A549 (cell line): ENCODE measurements at regions not wholly inside any gene's neighbourhood (a gene's known extent, or its start where the extent isn't known, plus 50 kb on each side); places are given as distances from the start of the nearest gene placed in this dataset.

ENCODE experiments used
- ATAC-seq, 2 experiments: fragments of 200-7000 bp in 1 of 2; fragments of >200 bp in 1 of 2; cut with Nextera tagmentation in 1 of 2; cut with Tn5 transposase in 1 of 2; 3 replicates each; pipeline versions ENCODE4 v1.8.0 to v1.9.1; 2018 to 2020; ENCODE audit warnings: mild to moderate bottlenecking in 1 of 2, moderate library complexity in 1 of 2
- CTCF ChIA-PET: fragments of 300-600 bp; sonication (Branson Sonifier 250); formaldehyde crosslinking; extraction: SDS; loops from one replicate; lab custom pipeline; 2021; ENCODE audit warnings: antibody characterized with exemption, inconsistent platforms; lab: Yijun Ruan, JAX
- POLR2A ChIA-PET: fragments of 350-600 bp; formaldehyde crosslinking; extraction: SDS; loops from one replicate; lab custom pipeline; 2021; ENCODE audit warnings: antibody characterized with exemption, inconsistent platforms; lab: Yijun Ruan, JAX
- DNase-seq, 2 experiments: peaks; one replicate each; pipeline versions ENCODE4 v3.0.0 to v3.0.0-alpha.2; 2011 to 2016; ENCODE audit warnings: low read depth in 1 of 2, low spot score in 1 of 2
- FAIRE-seq: peaks from 2 replicates; lab custom pipeline; 2011; peaks lifted over from hg19 to GRCh38; lab: Jason Lieb, UNC
- H3K27ac ChIP-seq, 2 experiments: fragments of >200 bp; sonication (Bioruptor Twin); formaldehyde crosslinking; 3 replicates each; pipeline ENCODE4 v1.5.1; 2016 to 2017
- H3K4me1 ChIP-seq: fragments of >200 bp; sonication (Bioruptor Twin); formaldehyde crosslinking; 3 replicates; pipeline ENCODE4 v1.6.1; 2016
- H3K4me2 ChIP-seq: fragments of >200 bp; sonication (Bioruptor Twin); formaldehyde crosslinking; 3 replicates; pipeline ENCODE4 v1.6.1; 2016
- H3K4me3 ChIP-seq: fragments of >200 bp; sonication (Bioruptor Twin); formaldehyde crosslinking; 3 replicates; pipeline ENCODE4 v1.5.1; 2016
- H3K9me3 ChIP-seq: fragments of >200 bp; sonication (Bioruptor Twin); formaldehyde crosslinking; 3 replicates; pipeline ENCODE4 v1.6.1; 2016
- CBX8 ChIP-seq: fragments of 200-600 bp; sonication (generic); IDR thresholded peaks from 2 replicates; pipeline ENCODE4 v1.6.1; 2016
- EHMT2 ChIP-seq: fragments of 200-600 bp; sonication (generic); IDR thresholded peaks from 2 replicates; pipeline ENCODE4 v1.6.1; 2016; ENCODE audit warnings: antibody characterized with exemption, low read depth, mild to moderate bottlenecking, moderate library complexity
- ESRRA ChIP-seq: fragments of 150-350 bp; IDR thresholded peaks from 2 replicates; pipeline ENCODE4 v1.6.1; 2014; ENCODE audit warnings: mild to moderate bottlenecking, low read length, borderline replicate concordance
- HDAC2 ChIP-seq: fragments of 200-600 bp; sonication (generic); IDR thresholded peaks from 2 replicates; pipeline ENCODE4 v1.6.1; 2016
- HOXB13 ChIP-seq: fragments of 250-450 bp; sonication (Bioruptor Pico); IDR thresholded peaks from 2 replicates; pipeline ENCODE4 v1.5.0; 2020; ENCODE audit warnings: low read depth, mild to moderate bottlenecking, moderate library complexity
- HOXB5 ChIP-seq: fragments of 250-450 bp; sonication (Bioruptor Pico); IDR thresholded peaks from 2 replicates; pipeline ENCODE4 v1.5.0; 2020; ENCODE audit warnings: mild to moderate bottlenecking, moderate library complexity
- MAFK ChIP-seq: fragments of 450-650 bp; IDR thresholded peaks from 2 replicates; pipeline ENCODE4 v1.6.1; 2014; ENCODE audit not compliant: partially characterized antibody
- NR3C1 ChIP-seq: fragments of >200 bp; sonication (Bioruptor Twin); formaldehyde crosslinking; IDR thresholded peaks from 3 replicates; pipeline ENCODE4 v1.6.1; 2017
- POLR2AphosphoS2 ChIP-seq: conservative IDR thresholded peaks from 2 replicates; pipeline ENCODE4 v1.6.1; 2012; ENCODE audit warnings: low read length, improper control_type of control experiment, inconsistent platforms
- RAD21 ChIP-seq, 2 experiments: fragments of >200 bp in 1 of 2; sonication (Bioruptor Twin) in 1 of 2; formaldehyde crosslinking in 1 of 2; IDR thresholded peaks in 1 of 2; conservative IDR thresholded peaks in 1 of 2; 2 replicates in 1 of 2; 3 replicates in 1 of 2; pipeline ENCODE4 v1.6.1; 2012 to 2018; ENCODE audit warnings: inconsistent platforms in 1 of 2
- SMC3 ChIP-seq: fragments of >200 bp; sonication (Bioruptor Twin); formaldehyde crosslinking; IDR thresholded peaks from 3 replicates; pipeline ENCODE4 v1.6.1; 2018; ENCODE audit warnings: inconsistent platforms
- SREBF2 ChIP-seq: fragments of 450-650 bp; IDR thresholded peaks from 2 replicates; pipeline ENCODE4 v1.6.1; 2014; ENCODE audit warnings: mild to moderate bottlenecking, moderate library complexity
- WGBS: methylation state at CpG from one replicate; pipeline ENCODE4 v1.1.6; 2017; ENCODE audit errors: missing lambda C conversion rate; 5-methylcytosine and 5-hydroxymethylcytosine counted together
- TF ChIP-seq, protein P1 (sequence below): fragments of >200 bp; sonication (Bioruptor Twin); formaldehyde crosslinking; IDR thresholded peaks from 3 replicates; pipeline ENCODE4 v1.5.1; 2016
- TF ChIP-seq, protein P2 (sequence below): fragments of 250-450 bp; sonication (Bioruptor Pico); IDR thresholded peaks from 2 replicates; pipeline ENCODE4 v1.5.0; 2021; ENCODE audit warnings: mild to moderate bottlenecking, moderate library complexity, borderline replicate concordance
- TF ChIP-seq, protein P3 (sequence below): fragments of 150-350 bp; IDR thresholded peaks from 2 replicates; pipeline ENCODE4 v1.6.1; 2014; ENCODE audit warnings: low read depth, mild to moderate bottlenecking, low read length
- TF ChIP-seq, protein P4 (sequence below): fragments of >200 bp; sonication (Bioruptor Twin); formaldehyde crosslinking; IDR thresholded peaks from 3 replicates; pipeline ENCODE4 v1.6.1; 2016

DNA sequence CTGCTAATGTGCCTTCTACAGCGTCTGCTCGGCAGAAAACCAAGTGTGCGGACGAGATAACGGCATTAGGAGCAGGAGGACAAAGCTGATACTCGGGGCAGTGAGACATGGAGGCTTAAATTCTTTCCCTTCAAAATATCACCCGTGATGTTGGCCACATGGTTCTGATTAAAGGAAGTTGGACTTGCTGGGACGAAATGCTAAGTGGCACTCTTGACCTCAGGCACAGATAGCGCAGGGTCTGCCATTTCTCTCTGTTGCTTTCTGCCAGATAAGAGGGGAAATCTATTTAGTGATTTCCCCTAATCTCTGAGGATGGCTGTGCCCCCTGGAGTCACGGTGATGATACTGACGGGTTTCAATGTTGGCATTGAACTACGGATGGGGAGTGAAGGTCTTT lies 509.6 kb upstream of the EEF2KMT start (continued):
- no peak for TF ChIP-seq RAD21 (conservative IDR thresholded peaks at IDR 0.05 in 1 of 2, IDR thresholded peaks at IDR 0.05 in 1 of 2)

DNA sequence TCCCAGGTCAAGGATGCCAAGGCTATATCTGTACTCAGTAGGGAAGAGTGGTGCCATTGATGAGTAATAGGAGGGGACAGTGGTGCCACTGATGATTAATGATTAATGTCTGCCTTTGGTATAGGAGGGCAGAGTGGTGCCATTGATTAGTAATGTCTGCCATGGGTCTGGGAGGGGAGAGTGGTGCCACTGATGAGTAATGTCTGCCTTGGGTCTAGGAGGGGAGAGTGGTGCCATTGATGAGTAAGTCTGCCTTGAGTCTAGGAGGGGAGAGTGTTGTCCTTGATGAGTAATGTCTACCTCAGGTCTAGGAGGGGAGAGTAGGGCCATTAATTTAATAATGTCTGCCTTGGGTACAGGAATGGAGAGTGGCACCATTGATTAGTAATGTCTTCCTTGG lies 507.8 kb upstream of the EEF2KMT start:
- POLR2A ChIA-PET: no interaction called here

DNA sequence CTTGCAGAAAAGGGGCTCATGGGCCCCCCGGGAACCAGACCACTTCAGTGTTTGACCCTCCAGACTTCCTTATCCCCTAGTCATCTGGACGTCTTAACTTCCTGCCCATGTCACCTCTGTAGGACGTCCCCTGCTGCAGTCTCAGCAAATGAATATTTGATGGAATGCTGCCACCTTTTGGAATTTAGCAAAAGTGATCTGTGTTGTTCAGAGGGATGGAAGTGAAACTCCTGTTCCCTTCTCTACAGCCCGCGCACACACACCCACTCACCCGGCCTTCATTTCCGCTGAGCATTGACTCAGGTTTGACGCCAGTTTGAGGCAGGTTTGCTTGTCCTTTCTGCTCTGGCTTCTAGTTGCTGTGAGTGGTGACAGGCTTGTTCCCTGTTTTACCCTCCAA lies 507.2 kb upstream of the EEF2KMT start:
- Histone ChIP-seq H3K4me2 (no peak overlapping the region), H3K9me3 (no peaks in the 10 kb centered on the region; the same call in 2 of the 3 replicates), H3K4me1 (no peaks in the 10 kb centered on the region), H3K4me3 (no peak overlapping the region), H3K27ac (no peak overlapping the region)
- FAIRE-seq (no peak), ATAC-seq (peak; percentile 79 to 86), DNase-seq (peak; percentile 18 to 53)
- POLR2A ChIA-PET: no interaction called here
- 32% methylated on average over 8 of the region's 8 CpGs for WGBS
- TF ChIP-seq MAFK (no peak), RAD21 (conservative IDR thresholded peaks at IDR 0.05 in 1 of 2, IDR thresholded peaks at IDR 0.05 in 1 of 2) (peak; percentile 47 to 58; a peak in 4 of 5 replicates)
- TF ChIP-seq, protein P1, sequence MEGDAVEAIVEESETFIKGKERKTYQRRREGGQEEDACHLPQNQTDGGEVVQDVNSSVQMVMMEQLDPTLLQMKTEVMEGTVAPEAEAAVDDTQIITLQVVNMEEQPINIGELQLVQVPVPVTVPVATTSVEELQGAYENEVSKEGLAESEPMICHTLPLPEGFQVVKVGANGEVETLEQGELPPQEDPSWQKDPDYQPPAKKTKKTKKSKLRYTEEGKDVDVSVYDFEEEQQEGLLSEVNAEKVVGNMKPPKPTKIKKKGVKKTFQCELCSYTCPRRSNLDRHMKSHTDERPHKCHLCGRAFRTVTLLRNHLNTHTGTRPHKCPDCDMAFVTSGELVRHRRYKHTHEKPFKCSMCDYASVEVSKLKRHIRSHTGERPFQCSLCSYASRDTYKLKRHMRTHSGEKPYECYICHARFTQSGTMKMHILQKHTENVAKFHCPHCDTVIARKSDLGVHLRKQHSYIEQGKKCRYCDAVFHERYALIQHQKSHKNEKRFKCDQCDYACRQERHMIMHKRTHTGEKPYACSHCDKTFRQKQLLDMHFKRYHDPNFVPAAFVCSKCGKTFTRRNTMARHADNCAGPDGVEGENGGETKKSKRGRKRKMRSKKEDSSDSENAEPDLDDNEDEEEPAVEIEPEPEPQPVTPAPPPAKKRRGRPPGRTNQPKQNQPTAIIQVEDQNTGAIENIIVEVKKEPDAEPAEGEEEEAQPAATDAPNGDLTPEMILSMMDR: peak; percentile 23; the same call in 1 of the 3 replicates
- CTCF ChIA-PET: no interaction called here

More for the DNA sequence above, 507.8 kb upstream of the EEF2KMT start:
- Histone ChIP-seq H3K27ac (no peak overlapping the region), H3K4me1 (no peaks in the 10 kb centered on the region), H3K4me3 (no peak overlapping the region), H3K4me2 (no peak overlapping the region), H3K9me3 (no peaks in the 10 kb centered on the region; the same call in 2 of the 3 replicates)
- TF ChIP-seq, protein P2, sequence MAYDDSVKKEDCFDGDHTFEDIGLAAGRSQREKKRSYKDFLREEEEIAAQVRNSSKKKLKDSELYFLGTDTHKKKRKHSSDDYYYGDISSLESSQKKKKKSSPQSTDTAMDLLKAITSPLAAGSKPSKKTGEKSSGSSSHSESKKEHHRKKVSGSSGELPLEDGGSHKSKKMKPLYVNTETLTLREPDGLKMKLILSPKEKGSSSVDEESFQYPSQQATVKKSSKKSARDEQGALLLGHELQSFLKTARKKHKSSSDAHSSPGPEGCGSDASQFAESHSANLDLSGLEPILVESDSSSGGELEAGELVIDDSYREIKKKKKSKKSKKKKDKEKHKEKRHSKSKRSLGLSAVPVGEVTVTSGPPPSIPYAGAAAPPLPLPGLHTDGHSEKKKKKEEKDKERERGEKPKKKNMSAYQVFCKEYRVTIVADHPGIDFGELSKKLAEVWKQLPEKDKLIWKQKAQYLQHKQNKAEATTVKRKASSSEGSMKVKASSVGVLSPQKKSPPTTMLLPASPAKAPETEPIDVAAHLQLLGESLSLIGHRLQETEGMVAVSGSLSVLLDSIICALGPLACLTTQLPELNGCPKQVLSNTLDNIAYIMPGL (CRISPR knock-in tag): no peak
- no peak for TF ChIP-seq NR3C1
- TF ChIP-seq SREBF2: no peak
- TF ChIP-seq SMC3: no peak
- no peak for TF ChIP-seq HDAC2
- no peak for TF ChIP-seq HOXB5 (CRISPR knock-in tag)
- TF ChIP-seq, protein P3, sequence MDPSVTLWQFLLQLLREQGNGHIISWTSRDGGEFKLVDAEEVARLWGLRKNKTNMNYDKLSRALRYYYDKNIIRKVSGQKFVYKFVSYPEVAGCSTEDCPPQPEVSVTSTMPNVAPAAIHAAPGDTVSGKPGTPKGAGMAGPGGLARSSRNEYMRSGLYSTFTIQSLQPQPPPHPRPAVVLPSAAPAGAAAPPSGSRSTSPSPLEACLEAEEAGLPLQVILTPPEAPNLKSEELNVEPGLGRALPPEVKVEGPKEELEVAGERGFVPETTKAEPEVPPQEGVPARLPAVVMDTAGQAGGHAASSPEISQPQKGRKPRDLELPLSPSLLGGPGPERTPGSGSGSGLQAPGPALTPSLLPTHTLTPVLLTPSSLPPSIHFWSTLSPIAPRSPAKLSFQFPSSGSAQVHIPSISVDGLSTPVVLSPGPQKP: no peak
- no peak for TF ChIP-seq POLR2AphosphoS2
- no peak for TF ChIP-seq HOXB13 (CRISPR knock-in tag)
- no peak for TF ChIP-seq ESRRA
- TF ChIP-seq, protein P4, sequence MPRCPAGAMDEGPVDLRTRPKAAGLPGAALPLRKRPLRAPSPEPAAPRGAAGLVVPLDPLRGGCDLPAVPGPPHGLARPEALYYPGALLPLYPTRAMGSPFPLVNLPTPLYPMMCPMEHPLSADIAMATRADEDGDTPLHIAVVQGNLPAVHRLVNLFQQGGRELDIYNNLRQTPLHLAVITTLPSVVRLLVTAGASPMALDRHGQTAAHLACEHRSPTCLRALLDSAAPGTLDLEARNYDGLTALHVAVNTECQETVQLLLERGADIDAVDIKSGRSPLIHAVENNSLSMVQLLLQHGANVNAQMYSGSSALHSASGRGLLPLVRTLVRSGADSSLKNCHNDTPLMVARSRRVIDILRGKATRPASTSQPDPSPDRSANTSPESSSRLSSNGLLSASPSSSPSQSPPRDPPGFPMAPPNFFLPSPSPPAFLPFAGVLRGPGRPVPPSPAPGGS: no peak
- CTCF ChIA-PET: interaction anchor here (0.8 kb wide), 1 partner anchor 471 kb away, joined by 3 read pairs; no protein-coding TSS in a partner anchor
- FAIRE-seq: no peak
- DNase-seq: no peak
- ATAC-seq: no peak

DNA sequence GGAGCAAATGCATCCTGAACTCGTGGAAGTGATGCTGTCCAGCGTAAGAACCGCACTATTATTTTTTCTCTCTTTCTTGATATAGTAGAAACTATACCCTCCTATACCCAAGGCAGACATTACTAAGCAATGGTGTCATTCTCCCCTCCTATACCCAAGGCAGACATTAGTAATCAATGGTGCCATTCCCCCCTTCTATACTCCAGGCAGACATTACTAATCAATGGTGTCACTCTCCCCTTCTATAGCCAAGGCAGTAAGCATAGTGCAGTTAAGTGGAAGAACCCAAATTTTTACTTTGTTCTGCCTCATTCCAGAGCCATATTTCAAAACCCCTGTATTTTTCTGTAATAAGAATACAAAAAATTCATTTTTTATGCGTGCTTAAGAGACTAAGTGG lies 506.2 kb upstream of the EEF2KMT start:
- no peak for DNase-seq
- ChIA-PET CTCF (no interaction called here), POLR2A (no interaction called here)
- no peak for FAIRE-seq
- H3K27ac ChIP-seq: no peak overlapping the region
- no peak overlapping the region for H3K4me2 ChIP-seq
- no peak overlapping the region for H3K4me3 ChIP-seq
- no peak for ATAC-seq
- TF ChIP-seq EHMT2 (no peak), SREBF2 (no peak), CBX8 (no peak)
- H3K4me1 ChIP-seq: no peaks in the 10 kb centered on the region
- 28% methylated on average over 4 of the region's 4 CpGs for WGBS
- no peaks in the 10 kb centered on the region; the same call in 2 of the 3 replicates for H3K9me3 ChIP-seq
